Frontal cortex (tissue), 3 donors: ENCODE measurements at regions not wholly inside any gene's neighbourhood (a gene's known extent, or its start where the extent isn't known, plus 50 kb on each side); places are given as distances from the start of the nearest gene placed in this dataset.
"Not testable (repeated sequence)": the region's sequence is repeated elsewhere in the genome, so short reads cannot be mapped to it uniquely, and the experiment has no call there.

Source experiments
- DNase-seq, 2 donors: peaks; one replicate each; pipeline ENCODE4 v3.0.0; 2012; ENCODE audit warnings: low spot score in 2 of 2
- FAIRE-seq: peaks from 2 replicates; lab custom pipeline; 2012; peaks lifted over from hg19 to GRCh38; lab: Jason Lieb, UNC
- donor health status: control.
- donor health status: control.
- donor health status: control.

GRCh38 chr21:9757572-9757971 lies 763.8 kb upstream of the TPTE start:
- not testable (repeated sequence) for DNase-seq, FAIRE-seq

DNA sequence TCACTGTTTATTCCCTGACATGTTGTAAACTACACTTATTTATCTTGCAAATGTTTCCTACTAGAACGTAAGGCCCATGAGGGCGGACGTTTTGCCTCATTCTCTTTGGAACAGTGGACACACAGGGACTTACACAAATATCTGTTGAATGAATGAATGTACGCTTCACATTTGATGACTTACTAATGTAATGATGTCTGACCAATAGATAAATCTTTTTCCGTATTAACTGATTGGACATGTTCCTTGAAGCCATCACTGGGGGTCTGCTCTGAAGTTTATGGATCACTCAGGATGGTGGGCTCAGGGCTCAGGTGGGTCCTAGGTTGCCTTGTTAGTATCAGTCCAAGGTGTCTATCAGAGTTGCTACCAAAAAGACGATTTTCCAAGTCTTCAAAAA lies 763.2 kb upstream of the TPTE start:
- FAIRE-seq (no peak), DNase-seq (no peak)

GRCh38 chr21:9758888-9759287 lies 762.5 kb upstream of the TPTE start:
- FAIRE-seq (no peak), DNase-seq (no peak)

DNA sequence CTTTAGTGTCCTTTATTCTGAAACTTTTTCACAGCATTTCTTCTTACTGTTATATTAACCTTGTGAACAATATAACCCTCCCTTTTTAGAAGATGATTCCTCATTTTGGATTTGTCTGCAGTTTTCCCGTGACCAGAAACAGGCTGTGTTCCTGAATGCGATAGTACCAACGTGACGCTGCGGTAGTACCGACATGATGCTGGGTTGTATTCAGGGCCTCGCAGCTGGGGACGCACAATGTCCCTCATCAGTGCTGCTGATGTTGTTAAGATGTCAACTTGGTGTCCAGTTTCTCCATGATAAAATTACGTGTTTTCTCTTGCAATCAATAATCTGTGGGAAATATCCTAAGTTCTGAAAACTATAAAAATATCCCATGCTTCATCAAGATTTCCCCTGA lies 761.4 kb upstream of the TPTE start:
- FAIRE-seq (no peak), DNase-seq (no peak)

DNA sequence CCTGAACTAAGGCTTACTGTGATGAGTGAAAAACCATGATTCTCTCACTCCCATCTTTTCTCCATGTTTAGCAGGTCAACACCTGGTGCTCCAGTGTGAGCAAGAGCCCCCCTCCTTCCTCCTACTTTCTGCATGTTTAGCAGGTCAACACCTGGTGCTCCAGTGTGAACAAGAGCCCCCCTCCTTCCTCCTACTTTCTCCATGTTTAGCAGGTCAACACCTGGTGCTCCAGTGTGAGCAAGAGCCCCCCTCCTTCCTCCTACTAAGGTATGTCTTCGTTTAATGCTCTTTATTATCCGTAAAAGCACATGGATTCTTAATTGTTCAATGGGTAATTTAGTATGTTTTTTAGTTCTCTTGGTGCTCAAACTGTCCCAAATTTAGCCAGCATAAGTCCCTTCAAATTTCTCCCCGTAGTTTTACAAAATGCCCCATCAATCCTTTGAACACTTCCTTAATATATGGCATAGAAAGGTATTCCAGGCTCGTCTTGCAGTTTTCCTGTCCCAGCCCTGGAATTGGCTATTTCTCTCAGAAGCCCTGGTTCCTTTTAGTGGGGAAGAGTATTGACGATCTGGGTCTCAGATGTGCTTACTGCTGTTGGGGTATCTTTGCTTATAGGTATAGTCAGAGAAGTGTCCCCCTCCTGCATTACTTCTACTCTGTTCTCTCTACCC lies 760.8 kb upstream of the TPTE start:
- DNase-seq = no peak
- FAIRE-seq = no peak

GRCh38 chr21:9763306-9763705 lies 758.1 kb upstream of the TPTE start:
- FAIRE-seq (no peak), DNase-seq (no peak)

GRCh38 chr21:9763807-9764206 lies 757.6 kb upstream of the TPTE start:
- DNase-seq = no peak
- no peak for FAIRE-seq

DNA sequence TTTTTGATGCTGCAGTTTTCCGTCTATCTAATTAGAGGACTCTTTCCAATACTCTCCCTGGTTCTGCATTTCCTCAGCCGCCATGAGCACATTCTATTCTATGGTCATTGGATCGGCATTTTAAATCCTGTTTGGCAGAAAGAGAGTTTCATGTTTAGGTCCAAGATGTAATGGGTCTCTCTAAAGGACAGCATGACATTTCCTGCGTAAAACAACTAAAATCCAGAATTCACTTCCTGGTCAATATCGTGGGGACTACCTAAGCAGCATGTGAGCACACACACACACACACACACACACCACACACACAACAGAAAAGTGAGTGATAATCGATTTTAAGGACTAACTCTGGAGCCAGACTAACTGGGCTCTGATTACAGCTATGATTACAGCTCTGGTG lies 757.1 kb upstream of the TPTE start:
- not testable (repeated sequence) for FAIRE-seq, DNase-seq

GRCh38 chr21:9765538-9765937 lies 755.8 kb upstream of the TPTE start:
- not testable (repeated sequence) for FAIRE-seq, DNase-seq

GRCh38 chr21:9766890-9767591 lies 754.3 kb upstream of the TPTE start:
- DNase-seq, FAIRE-seq: not testable (repeated sequence)

- FAIRE-seq = no peak
- no peak for DNase-seq
Observed at GRCh38 chr21:9767592-9768375, 753.6 kb upstream of the TPTE start.

- DNase-seq, FAIRE-seq: not testable (repeated sequence)
Observed at GRCh38 chr21:9768376-9769130, 752.8 kb upstream of the TPTE start.

DNA sequence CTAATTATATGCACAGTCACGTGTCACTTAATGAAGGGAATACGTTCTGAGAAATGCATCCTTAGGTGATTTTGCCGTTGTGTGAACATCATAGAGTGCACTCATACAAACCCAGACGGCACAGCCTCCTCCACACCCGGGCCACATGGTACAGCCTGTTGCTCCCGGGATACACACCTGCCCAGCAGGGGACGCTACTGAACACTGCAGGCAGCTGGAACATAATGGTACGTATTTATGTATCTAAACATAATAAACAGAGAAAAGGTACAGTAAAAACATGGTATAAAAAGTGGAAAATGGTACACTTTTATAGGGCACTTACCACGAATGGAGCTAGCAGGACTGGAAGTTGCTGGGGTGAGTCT lies 752.3 kb upstream of the TPTE start:
- not testable (repeated sequence) for FAIRE-seq, DNase-seq

DNA sequence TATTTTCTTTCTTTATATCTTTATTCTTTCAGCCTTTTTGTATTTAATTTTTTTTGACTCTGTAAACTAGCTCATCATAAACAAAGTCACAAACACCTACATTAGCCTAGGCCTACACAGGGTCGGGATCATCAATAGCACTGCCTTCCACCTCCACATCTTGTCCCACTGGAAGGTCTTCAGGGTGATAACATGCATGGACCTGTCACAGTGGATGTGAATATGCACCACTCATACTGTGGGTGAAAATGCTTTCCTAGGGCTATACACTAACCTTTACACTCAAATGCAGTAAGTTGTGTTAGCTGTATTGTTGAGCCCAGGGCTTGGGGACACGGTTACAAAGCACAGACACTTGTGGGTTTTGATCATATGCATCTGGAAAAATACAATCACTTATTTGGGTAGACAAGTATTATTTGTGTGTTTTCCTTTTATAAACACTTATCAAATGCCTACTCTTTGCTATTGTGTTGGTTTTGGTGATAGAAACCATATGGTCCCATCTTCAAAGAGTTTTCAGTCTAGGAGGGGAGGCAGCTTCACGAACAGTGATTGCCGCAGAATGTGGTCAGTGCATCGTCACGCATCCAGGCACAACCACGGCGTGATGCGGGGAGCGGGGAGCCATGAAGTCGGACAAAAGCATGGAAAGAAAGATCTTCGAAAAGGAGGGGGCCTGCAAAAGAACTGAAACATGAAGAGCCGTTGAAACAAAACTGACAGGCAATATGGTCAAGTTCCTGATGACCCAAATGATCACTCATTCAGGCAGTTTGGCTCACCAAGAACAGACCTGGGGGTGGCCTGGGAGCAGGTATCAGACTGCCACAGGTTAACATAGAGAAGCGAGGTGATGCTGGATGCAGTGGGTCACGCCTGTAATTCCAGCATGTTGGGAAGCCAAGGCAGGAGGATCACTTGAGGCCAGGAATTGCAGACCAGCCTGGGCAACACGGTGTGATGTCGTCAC lies 751.4 kb upstream of the TPTE start:
- FAIRE-seq, DNase-seq: not testable (repeated sequence)

DNA sequence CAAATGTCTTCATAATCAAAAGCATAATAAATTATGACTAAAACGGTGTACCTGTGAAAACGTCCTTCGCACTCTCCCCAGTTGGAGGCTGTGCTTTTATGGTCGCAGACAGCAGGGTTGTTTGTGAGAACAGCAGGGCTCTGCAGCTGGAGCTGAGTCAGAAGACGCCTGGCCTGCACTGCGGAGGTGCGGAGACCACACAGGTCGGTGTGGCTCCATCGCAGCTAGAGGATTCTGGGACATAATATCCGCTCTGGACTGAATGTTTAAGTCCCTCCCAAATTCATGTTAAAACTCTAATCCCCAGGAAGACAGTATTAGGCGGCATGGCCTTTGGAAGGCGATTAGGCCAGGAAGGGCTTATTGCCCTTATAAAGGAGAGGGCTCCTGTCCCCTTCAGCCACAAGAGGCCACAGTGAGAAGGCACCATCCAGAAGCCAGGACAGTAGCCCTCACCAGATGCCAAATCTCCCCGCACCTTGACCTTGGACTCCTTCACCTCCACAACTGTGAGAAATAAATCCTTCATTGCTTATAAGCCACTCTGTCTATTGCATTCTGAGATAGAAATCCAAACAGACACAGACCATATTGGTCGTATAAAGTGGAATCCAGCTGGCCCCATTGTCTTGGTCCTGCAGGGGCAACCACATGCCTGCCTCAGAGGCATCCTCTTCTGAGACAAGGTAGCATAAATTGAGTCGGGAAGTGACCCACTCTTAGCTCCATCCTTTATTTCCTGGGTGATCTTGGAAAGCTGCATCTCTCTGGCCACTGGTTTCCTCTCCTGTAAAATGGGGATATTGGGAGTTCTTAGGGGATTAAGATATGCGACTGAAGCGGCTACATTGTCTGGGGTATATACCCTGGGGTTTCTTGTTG lies 749.7 kb upstream of the TPTE start:
- FAIRE-seq, DNase-seq: not testable (repeated sequence)

DNA sequence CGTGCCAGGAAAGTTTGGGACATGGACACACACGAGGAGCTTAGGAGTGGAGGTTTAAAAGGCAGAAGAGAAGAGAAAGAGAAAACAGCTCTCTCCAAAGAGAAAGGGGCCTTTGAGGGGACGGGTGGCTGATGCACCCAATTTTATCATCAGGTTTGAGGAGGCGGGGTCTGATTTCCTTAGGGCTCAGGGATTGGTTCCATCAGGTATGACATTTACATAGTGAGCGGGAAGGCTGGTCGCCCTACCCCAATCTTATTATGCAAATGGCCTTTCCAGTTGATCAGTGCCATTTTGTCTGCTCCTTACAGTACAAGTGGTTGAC lies 749.1 kb upstream of the TPTE start:
- no peak for FAIRE-seq
- no peak for DNase-seq

- FAIRE-seq, DNase-seq: not testable (repeated sequence)
Observed at GRCh38 chr21:9772877-9773420, 748.4 kb upstream of the TPTE start.

DNA sequence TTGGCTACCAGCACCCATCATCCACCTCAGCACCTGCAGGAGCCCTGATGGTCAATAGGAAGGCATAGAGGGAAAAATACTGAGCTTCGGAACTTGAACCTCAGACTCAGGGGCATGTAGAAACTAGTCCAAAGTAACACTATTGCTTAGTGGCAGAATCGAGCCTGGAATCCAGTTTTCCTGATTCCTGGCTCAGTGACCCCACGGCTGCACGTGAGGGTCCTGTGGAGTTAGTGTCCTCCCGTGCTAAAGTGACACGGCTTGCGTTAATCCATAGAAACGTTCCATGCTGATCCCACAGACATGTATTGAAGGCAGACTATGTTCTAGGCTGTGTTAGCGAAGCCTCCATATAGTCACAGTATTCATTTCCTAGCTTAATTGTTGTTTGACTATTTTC lies 747.0 kb upstream of the TPTE start:
- FAIRE-seq (no peak), DNase-seq (no peak)
